Stimulated activated CD8-positive, alpha-beta memory T cell treated with anti-CD3 and anti-CD28 coated beads, Interleukin-4, amount 100 ng/mL, for 24 hours (primary cell): ENCODE measurements at regions not wholly inside any gene's neighbourhood (a gene's known extent, or its start where the extent isn't known, plus 50 kb on each side); places are given as distances from the start of the nearest gene placed in this dataset.

Source experiments
- DNase-seq: peaks from one replicate; pipeline ENCODE4 v3.0.0-alpha.2; 2020; ENCODE audit warnings: low read depth

DNA sequence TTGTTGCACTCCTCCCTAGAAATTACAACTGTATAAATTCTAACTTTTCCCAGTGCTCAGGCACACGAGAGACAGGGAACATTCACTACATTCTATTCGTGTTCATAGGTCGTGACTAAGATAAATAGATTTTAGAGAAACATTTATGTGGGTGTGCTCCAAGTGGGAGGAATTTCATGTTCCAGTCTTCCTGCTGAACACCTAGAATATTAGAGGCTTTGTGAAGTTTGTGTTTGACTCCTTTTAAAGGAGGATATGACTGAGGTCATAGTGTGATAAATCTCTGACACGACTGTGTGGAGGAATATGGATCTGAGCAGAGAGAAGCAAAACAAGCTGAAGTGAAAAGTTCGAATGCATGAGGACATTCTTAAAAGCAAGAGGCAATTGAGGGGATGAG lies 355.3 kb downstream of the ZSWIM6 start:
- DNase-seq: no peak

- no peak for DNase-seq
These were observed 357.2 kb downstream of the ZSWIM6 start for GRCh38 chr5:61689153-61689846.

GRCh38 chr5:61697809-61698558 lies 365.9 kb downstream of the ZSWIM6 start:
- DNase-seq: no peak

- DNase-seq: no peak
These were observed 370.0 kb downstream of the ZSWIM6 start for GRCh38 chr5:61701877-61702602.

DNA sequence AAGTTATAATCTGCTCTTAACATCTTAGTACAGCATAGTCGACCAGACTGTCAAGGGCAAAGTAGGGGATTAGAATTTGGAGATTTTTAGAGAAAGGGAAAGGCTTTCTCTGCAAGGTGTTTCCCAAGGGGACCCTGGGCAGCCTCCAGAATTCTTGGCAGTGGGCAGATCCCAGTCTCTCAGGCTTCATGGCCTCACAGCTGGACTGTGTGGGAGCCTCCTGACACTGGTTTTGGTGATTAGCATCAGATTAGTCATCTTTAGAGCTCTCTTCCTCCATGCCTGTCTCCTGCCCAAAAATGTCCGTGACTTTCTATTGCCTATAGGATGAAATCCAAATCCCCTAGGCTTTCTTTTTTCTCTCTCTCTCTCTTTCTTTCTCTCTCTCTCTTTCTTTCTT lies 370.7 kb downstream of the ZSWIM6 start:
- no peak for DNase-seq

- no peak for DNase-seq
These were observed 372.2 kb downstream of the ZSWIM6 start for GRCh38 chr5:61704289-61704688.

GRCh38 chr5:61706751-61707150 lies 374.7 kb downstream of the ZSWIM6 start:
- no peak for DNase-seq

DNA sequence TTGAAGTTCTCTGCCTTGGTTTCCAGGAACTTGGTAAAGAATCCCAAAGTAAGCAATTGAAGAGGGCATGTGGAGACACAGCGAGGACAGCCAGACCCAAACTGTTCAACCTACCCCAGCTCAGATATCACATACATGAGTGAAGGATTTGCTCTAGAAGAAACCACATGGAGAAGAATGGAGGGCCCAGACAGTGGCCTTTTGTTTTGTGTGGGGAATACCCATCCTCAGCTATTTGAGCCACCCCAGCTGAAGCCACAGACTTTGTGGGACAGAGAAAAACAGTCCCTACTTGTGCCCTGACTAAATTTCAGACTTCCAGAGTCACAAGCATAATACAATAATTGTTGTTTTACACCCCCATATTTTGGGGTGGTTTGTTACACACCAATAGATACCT lies 387.1 kb downstream of the ZSWIM6 start:
- DNase-seq: no peak

DNA sequence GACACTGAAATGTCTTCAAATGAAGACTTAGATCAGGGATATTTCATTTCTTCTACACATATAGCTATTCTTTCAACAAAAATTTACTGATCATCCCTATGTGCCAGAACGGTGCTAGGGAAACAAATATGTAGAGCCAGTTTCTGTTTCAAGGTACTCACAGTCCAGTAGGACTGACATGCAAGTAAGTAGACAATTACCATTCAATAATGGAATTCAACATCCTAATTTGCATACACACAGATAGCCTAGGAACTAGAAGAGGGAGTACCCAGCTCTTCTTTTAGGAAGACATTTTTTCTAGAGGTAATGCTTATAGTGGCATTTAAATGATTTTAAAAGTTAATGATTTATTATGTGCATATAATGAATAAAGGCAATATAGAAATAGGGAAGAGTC lies 388.8 kb downstream of the ZSWIM6 start:
- no peak for DNase-seq

DNA sequence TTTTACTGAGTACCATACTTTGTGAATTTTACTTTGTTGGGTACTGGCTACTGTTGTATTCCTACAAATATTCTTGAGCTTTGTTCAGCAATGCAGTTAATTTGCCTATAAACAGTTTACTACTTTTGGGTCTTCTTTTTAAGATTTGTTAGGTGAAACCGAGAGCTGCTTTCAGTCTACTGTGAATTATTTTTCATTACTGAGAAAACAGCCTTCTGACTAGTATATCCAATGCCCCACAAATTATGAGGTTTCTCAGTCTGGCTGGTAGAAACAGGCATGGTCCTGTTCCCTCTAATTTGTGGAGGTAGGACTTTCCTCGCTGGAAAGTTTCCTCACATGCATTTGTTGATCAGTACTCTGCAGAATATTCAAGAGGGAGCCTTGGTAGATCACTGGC lies 392.0 kb downstream of the ZSWIM6 start:
- no peak for DNase-seq

DNA sequence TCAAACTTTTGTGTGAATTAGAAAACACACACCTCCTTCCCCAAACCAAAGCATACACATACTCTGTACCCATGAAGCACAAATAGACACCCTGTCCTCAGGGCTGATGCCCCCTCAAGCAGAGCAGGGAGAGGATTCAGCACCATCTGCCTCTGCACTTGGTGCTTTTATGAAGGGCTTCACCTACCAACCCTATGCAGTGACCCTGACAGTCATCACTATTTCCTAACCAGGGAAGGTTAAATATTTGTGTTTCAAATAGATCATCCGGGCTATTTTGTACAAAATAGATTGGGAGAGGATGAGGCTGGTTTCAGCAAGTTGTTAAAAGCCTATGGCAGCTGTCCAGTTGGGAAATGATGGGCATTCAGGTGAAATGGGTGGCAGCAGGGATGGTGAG lies 396.2 kb downstream of the ZSWIM6 start:
- no peak for DNase-seq

GRCh38 chr5:61730866-61731265 lies 398.8 kb downstream of the ZSWIM6 start:
- DNase-seq: no peak

GRCh38 chr5:61731267-61731945 lies 399.3 kb downstream of the ZSWIM6 start:
- no peak for DNase-seq

GRCh38 chr5:61731946-61732314 lies 399.9 kb downstream of the ZSWIM6 start:
- DNase-seq: no peak

GRCh38 chr5:61732369-61732768 lies 400.3 kb downstream of the ZSWIM6 start:
- DNase-seq: no peak

DNA sequence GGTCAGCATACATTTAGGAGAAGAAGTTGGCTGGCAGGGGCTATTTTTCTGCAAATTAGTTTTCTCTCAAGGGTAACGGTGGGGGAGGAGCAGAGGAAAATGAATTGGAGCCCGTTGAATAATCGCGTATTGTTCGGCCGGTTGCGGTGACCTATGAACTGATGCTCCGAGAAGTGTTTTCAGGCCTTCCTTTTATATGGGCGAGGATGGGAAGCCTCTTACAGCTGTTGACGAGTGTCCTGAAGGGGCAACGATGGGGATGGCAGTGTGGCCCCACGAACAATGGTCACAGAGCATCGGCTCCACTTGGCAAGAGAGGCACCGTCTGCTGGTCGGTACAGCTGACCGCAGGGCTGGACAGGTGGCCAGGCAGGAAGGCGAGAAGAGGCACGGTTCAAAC lies 400.7 kb downstream of the ZSWIM6 start:
- no peak for DNase-seq

- no peak for DNase-seq
These were observed 401.9 kb downstream of the ZSWIM6 start for GRCh38 chr5:61734001-61734400.

DNA sequence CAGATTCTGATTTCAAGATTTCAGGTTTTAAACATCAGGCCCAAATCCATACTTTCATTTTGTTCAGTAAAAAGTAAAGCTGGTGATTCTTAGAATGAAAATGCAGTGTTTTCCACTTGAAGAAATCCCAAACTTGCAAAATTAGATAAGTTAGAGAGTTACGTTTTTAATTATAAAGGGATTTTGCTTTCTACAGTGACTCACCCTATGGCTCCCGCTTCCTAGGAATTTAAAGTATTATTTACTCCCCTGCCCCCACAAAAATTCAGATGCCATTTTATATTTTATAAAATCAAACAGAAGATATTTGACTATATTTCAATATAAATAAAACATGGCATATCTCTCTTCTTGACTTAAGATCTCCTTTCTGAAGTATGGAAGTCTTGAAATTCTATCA lies 402.9 kb downstream of the ZSWIM6 start:
- no peak for DNase-seq

- no peak for DNase-seq
These were observed 403.5 kb downstream of the ZSWIM6 start for GRCh38 chr5:61735531-61735930.

DNA sequence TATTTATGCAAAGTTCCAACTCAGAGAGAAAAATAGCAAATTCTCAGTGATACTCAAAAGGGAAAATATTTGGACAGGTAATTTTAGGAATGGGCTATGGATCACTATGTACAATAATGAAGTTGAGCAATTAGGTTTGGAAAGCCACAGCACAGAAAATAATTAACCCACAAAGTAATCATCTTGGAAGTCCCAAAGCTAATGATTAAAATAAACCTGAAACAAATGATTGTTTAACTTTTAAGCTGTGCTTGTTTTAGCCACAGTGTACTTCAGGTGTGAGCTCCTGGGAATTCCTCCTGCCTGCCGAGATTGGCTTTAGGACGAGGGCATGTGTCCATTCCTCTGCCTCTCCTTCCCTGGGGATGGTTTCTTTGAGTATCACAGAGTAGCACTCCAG lies 403.9 kb downstream of the ZSWIM6 start:
- DNase-seq: no peak

GRCh38 chr5:61737301-61737963 lies 405.4 kb downstream of the ZSWIM6 start:
- no peak for DNase-seq

DNA sequence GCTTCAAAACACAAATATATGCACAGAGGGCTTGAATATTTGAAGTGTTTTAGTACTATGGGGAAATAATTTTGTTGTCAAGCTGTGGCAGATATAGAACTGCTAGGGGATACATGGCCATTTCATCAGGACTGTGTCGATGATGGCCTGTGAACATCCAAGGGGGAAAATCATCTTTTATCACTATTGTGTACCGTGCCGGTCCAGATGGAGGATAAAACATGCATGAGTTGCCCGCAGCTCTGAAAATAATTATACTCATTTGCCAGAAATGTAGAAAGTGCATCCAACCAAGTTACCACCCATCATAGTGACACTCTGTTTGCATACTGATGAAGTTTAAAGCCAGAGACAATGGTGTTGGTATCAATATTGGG lies 405.9 kb downstream of the ZSWIM6 start:
- DNase-seq: no peak
